ENCODE measurements at regions not wholly inside any gene's neighbourhood (a gene's known extent, or its start where the extent isn't known, plus 50 kb on each side); places are given as distances from the start of the nearest gene placed in this dataset.
"Not testable (repeated sequence)": the region's sequence is repeated elsewhere in the genome, so short reads cannot be mapped to it uniquely, and the experiment has no call there.

GRCh38 chr2:150332383-150332782, 155.1 kb downstream of the RND3 start:
- no peaks in the 10 kb centered on the region for H3K4me1 ChIP-seq
- intact Hi-C loops (cut with DNase I) = no loop called here
- H3K9me3 ChIP-seq = no peaks in the 10 kb centered on the region
- no peaks in the 10 kb centered on the region for H3K36me3 ChIP-seq
- H3K27me3 ChIP-seq (ENCODE audit: low read depth) = no peaks in the 10 kb centered on the region
- ATAC-seq (no peak), DNase-seq (no peak)
- TF ChIP-seq CTCF (IDR thresholded peaks at IDR 0.05) = no peak
- no peak overlapping the region for H3K27ac ChIP-seq
- no peak overlapping the region for H3K4me3 ChIP-seq

DNA sequence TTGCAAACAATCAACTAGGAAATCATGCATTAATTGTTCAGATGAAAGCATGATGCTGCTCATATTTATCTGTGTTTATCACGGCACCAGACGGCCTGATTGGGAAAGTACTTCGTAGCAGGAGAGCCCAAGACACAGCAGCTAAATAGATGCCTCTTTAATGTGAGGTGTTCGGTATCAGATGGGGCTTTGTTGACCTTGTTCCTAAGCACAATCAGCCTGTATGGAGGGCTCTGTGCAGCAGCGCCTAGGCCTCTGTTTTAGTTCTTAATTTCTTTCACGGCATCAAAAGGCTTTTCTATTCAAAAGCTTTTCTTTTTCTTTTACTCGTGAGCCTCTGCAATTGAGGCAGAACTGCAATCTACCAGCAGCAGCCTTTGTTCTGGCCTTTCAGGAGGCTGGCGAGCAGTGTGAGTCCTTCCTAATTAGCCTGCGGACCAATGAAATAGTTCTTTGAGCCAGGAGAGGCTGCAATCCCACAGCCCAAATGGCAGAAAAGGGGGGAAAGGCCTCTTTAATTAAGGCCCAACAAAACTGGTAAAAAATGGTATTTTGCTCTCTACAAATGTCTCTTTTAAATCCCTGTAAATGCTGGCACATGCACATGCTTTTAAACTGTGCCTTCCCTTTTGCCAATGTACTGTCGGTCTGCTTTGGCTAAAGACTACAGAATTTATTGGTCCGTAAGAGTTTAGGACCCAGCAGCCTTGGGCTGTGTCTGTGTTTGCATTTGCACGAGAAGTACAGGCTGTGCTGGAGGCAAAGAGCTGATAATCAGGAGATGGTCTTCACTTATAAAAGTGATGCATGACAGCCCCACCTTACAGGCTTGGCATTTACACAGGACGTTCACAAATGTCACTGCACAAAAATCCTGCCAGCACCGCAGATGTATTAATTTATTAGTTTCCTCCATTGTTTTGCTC, 159.6 kb downstream of the RND3 start:
- Histone ChIP-seq H3K9me3 (no peaks in the 10 kb centered on the region), H3K27ac (no peak overlapping the region), H3K4me3 (no peak overlapping the region), H3K27me3 (ENCODE audit: low read depth) (no peaks in the 10 kb centered on the region), H3K4me1 (no peaks in the 10 kb centered on the region), H3K36me3 (no peaks in the 10 kb centered on the region)
- no peak for DNase-seq
- intact Hi-C loops (cut with DNase I) = no loop called here
- no peak for TF ChIP-seq CTCF (IDR thresholded peaks at IDR 0.05)
- no peak for ATAC-seq

GRCh38 chr2:150325656-150326314, 161.7 kb downstream of the RND3 start:
- H3K27ac ChIP-seq = no peak overlapping the region
- H3K4me3 ChIP-seq = no peak overlapping the region
- no peaks in the 10 kb centered on the region for H3K4me1 ChIP-seq
- intact Hi-C loops (cut with DNase I) = no loop called here
- no peak for TF ChIP-seq CTCF (IDR thresholded peaks at IDR 0.05)
- H3K36me3 ChIP-seq = no peaks in the 10 kb centered on the region
- ATAC-seq (no peak), DNase-seq (no peak)
- no peaks in the 10 kb centered on the region for H3K9me3 ChIP-seq
- no peaks in the 10 kb centered on the region for H3K27me3 ChIP-seq (ENCODE audit: low read depth)

GRCh38 chr2:150323071-150323470, 164.4 kb downstream of the RND3 start:
- ATAC-seq; intact Hi-C loops (cut with DNase I): not testable (repeated sequence)

GRCh38 chr2:150320608-150321007, 166.9 kb downstream of the RND3 start:
- no peak for DNase-seq
- Histone ChIP-seq H3K9me3 (peaks cover 3% of the 10 kb centered on the region), H3K4me3 (no peak overlapping the region), H3K36me3 (no peaks in the 10 kb centered on the region), H3K27me3 (ENCODE audit: low read depth) (no peaks in the 10 kb centered on the region), H3K4me1 (no peaks in the 10 kb centered on the region), H3K27ac (no peak overlapping the region)
- intact Hi-C loops (cut with DNase I) = no loop called here
- no peak for TF ChIP-seq CTCF (IDR thresholded peaks at IDR 0.05)
- no peak for ATAC-seq

More at GRCh38 chr2:150323071-150323470, 164.4 kb downstream of the RND3 start:
- not testable (repeated sequence) for H3K4me1 ChIP-seq; H3K27me3 ChIP-seq (ENCODE audit: low read depth); DNase-seq; H3K4me3 ChIP-seq; H3K9me3 ChIP-seq; H3K36me3 ChIP-seq; H3K27ac ChIP-seq
